ENCODE measurements at regions not wholly inside any gene's neighbourhood (a gene's known extent, or its start where the extent isn't known, plus 50 kb on each side); places are given as distances from the start of the nearest gene placed in this dataset.

DNA sequence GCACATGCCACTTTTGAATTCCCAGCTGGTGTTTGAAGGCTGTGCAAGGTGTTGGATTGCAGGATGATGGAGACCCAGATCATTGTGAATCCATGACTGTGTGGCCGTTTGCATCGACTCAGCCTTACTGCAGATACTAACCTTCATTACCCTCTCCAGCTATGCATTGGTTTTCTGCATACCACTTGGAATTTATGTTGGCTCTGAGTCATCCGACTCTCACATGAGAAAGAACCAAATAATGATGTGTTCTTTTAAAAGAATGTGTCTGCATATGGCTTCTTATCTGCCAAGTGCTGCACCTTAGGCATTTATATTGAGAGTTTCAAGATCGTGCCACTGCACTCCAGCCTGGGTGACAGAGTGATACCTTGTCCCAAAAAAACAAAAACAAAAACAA lies 106.7 kb upstream of the PRKX start:
- TF ChIP-seq YY1 (IDR thresholded peaks at IDR 0.05; ENCODE audit: insufficient read depth, insufficient read length) (no peak), SUZ12 (IDR thresholded peaks at IDR 0.05; ENCODE audit: extremely low read depth, insufficient read depth, insufficient read length) (no peak)

Data from NT2/D1 (cell line).